Nephron (organoid): ENCODE measurements at regions not wholly inside any gene's neighbourhood (a gene's known extent, or its start where the extent isn't known, plus 50 kb on each side); places are given as distances from the start of the nearest gene placed in this dataset.

Experiments
- H3K27ac Mint-ChIP-seq, 3 experiments: 2 replicates each; pipeline ENCODE4 v1.8.0; 2020; ENCODE audit warnings: mixed read lengths in 3 of 3, mild to moderate bottlenecking in 2 of 3, moderate library complexity in 1 of 3
- H3K27me3 Mint-ChIP-seq: 2 replicates; pipeline ENCODE4 v1.8.0; 2021; ENCODE audit warnings: low read depth, mild to moderate bottlenecking, moderate library complexity, mixed read lengths
- H3K36me3 Mint-ChIP-seq: 2 replicates; pipeline ENCODE4 v1.8.0; 2020; ENCODE audit warnings: low read depth, mixed read lengths
- H3K4me1 Mint-ChIP-seq: 2 replicates; pipeline ENCODE4 v1.8.0; 2020; ENCODE audit warnings: mixed read lengths
- H3K4me3 Mint-ChIP-seq, 3 experiments: 2 replicates each; pipeline ENCODE4 v1.8.0; 2020; ENCODE audit warnings: mild to moderate bottlenecking in 3 of 3, mixed read lengths in 3 of 3, moderate library complexity in 2 of 3
- H3K9me3 Mint-ChIP-seq: 2 replicates; pipeline ENCODE4 v1.8.0; 2020; ENCODE audit warnings: mixed read lengths
- CTCF ChIP-seq, 3 experiments: fragments of 200-600 bp; sonication (generic); IDR thresholded peaks; one replicate each; pipeline ENCODE4 v1.5.0; 2021; ENCODE audit warnings: antibody characterized with exemption in 3 of 3; ENCODE audit not compliant: unreplicated experiment in 3 of 3

- H3K27ac Mint-ChIP-seq: no peak overlapping the region
- no peaks in the 10 kb centered on the region for H3K27me3 Mint-ChIP-seq
- no peak for TF ChIP-seq CTCF (IDR thresholded peaks at IDR 0.05; ENCODE audit: unreplicated experiment in 3 of 3)
- H3K4me1 Mint-ChIP-seq: no peaks in the 10 kb centered on the region
- no peaks in the 10 kb centered on the region for H3K9me3 Mint-ChIP-seq
- H3K36me3 Mint-ChIP-seq: no peaks in the 10 kb centered on the region
- H3K4me3 Mint-ChIP-seq: no peak overlapping the region
These were observed 552.5 kb downstream of the BCKDHB start for GRCh38 chr6:80658926-80659325.

- H3K4me3 Mint-ChIP-seq: no peak overlapping the region
- no peak for TF ChIP-seq CTCF (IDR thresholded peaks at IDR 0.05; ENCODE audit: unreplicated experiment in 3 of 3)
- peaks cover 6% of the 10 kb centered on the region for H3K9me3 Mint-ChIP-seq
- H3K4me1 Mint-ChIP-seq: no peaks in the 10 kb centered on the region
- H3K36me3 Mint-ChIP-seq: no peaks in the 10 kb centered on the region
- no peaks in the 10 kb centered on the region for H3K27me3 Mint-ChIP-seq
- no peak overlapping the region for H3K27ac Mint-ChIP-seq
These were observed 540.7 kb downstream of the BCKDHB start for GRCh38 chr6:80647156-80647555.

- H3K4me1 Mint-ChIP-seq: peaks cover 3% of the 10 kb centered on the region
- no peak overlapping the region for H3K4me3 Mint-ChIP-seq
- H3K36me3 Mint-ChIP-seq: no peaks in the 10 kb centered on the region
- peaks cover 6% of the 10 kb centered on the region for H3K9me3 Mint-ChIP-seq
- H3K27ac Mint-ChIP-seq: no peak overlapping the region
- H3K27me3 Mint-ChIP-seq: no peaks in the 10 kb centered on the region
- no peak for TF ChIP-seq CTCF (IDR thresholded peaks at IDR 0.05; ENCODE audit: unreplicated experiment in 3 of 3)
These were observed 537.4 kb downstream of the BCKDHB start for GRCh38 chr6:80643881-80644280.

- TF ChIP-seq CTCF (IDR thresholded peaks at IDR 0.05; ENCODE audit: unreplicated experiment in 3 of 3): no peak
- H3K9me3 Mint-ChIP-seq: peaks cover 6% of the 10 kb centered on the region
- no peak overlapping the region for H3K4me3 Mint-ChIP-seq
- no peaks in the 10 kb centered on the region for H3K27me3 Mint-ChIP-seq
- H3K4me1 Mint-ChIP-seq: peaks cover 8% of the 10 kb centered on the region
- H3K36me3 Mint-ChIP-seq: no peaks in the 10 kb centered on the region
- H3K27ac Mint-ChIP-seq: no peak overlapping the region
These were observed 536.0 kb downstream of the BCKDHB start for GRCh38 chr6:80642452-80642851.

GRCh38 chr6:80641591-80641990 lies 535.1 kb downstream of the BCKDHB start:
- no peak overlapping the region for H3K27ac Mint-ChIP-seq
- peaks cover 8% of the 10 kb centered on the region for H3K4me1 Mint-ChIP-seq
- H3K9me3 Mint-ChIP-seq: peaks cover 6% of the 10 kb centered on the region
- H3K4me3 Mint-ChIP-seq: no peak overlapping the region
- no peaks in the 10 kb centered on the region for H3K36me3 Mint-ChIP-seq
- H3K27me3 Mint-ChIP-seq: no peaks in the 10 kb centered on the region
- TF ChIP-seq CTCF (IDR thresholded peaks at IDR 0.05; ENCODE audit: unreplicated experiment in 3 of 3): no peak

GRCh38 chr6:80640176-80640575 lies 533.7 kb downstream of the BCKDHB start:
- no peak for TF ChIP-seq CTCF (IDR thresholded peaks at IDR 0.05; ENCODE audit: unreplicated experiment in 3 of 3)
- Mint-ChIP-seq H3K27ac (no peak overlapping the region), H3K4me1 (peaks cover 8% of the 10 kb centered on the region), H3K36me3 (no peaks in the 10 kb centered on the region), H3K9me3 (peaks cover 4% of the 10 kb centered on the region), H3K27me3 (no peaks in the 10 kb centered on the region), H3K4me3 (no peak overlapping the region)
